Heart left ventricle (tissue), 16 donors: ENCODE measurements at regions not wholly inside any gene's neighbourhood (a gene's known extent, or its start where the extent isn't known, plus 50 kb on each side); places are given as distances from the start of the nearest gene placed in this dataset.

Source experiments
- ATAC-seq, 4 donors: fragments of 200-7000 bp; cut with Tn5 transposase; one replicate each; pipeline ENCODE4 v1.9.1; 2020 to 2022; ENCODE audit warnings: moderate library complexity in 4 of 4, mild to moderate bottlenecking in 3 of 4, moderate number of reproducible peaks in 1 of 4
- DNase-seq, 5 donors: peaks; one replicate each; pipeline ENCODE4 v3.0.0-alpha.2; 2020
- H3K27ac ChIP-seq, 12 donors: fragments of 200-600 bp; sonication (generic) in 4 of 12; one replicate each; pipeline versions ENCODE4 v1.5.0 to v1.8.0; 2016 to 2022; ENCODE audit warnings: mild to moderate bottlenecking in 2 of 12
- H3K27me3 ChIP-seq, 9 donors: fragments of 200-600 bp; sonication (generic) in 2 of 9; one replicate each; pipeline versions ENCODE4 v1.5.1 to v1.8.0; 2016 to 2022; ENCODE audit warnings: mild to moderate bottlenecking in 3 of 9
- H3K36me3 ChIP-seq, 9 donors: fragments of 200-600 bp; sonication (generic) in 2 of 9; one replicate each; pipeline versions ENCODE4 v1.5.0 to v1.8.0; 2018 to 2022; ENCODE audit warnings: mild to moderate bottlenecking in 2 of 9
- H3K4me1 ChIP-seq, 12 donors: fragments of 200-600 bp; sonication (generic) in 4 of 12; one replicate each; pipeline versions ENCODE4 v1.5.0 to v1.8.0; 2016 to 2022; ENCODE audit warnings: mild to moderate bottlenecking in 3 of 12
- H3K4me3 ChIP-seq, 12 donors: fragments of 200-600 bp; sonication (generic) in 4 of 12; one replicate each; pipeline versions ENCODE4 v1.5.0 to v1.8.0; 2017 to 2022; ENCODE audit warnings: mild to moderate bottlenecking in 9 of 12, moderate library complexity in 4 of 12
- H3K9me3 ChIP-seq, 12 donors: fragments of 200-600 bp; sonication (generic) in 4 of 12; one replicate each; pipeline versions ENCODE4 v1.5.0 to v1.8.0; 2016 to 2022; ENCODE audit warnings: mild to moderate bottlenecking in 1 of 12
- POLR2A ChIP-seq, 2 donors: fragments of 450-650 bp; IDR thresholded peaks; one replicate each; pipeline ENCODE4 v1.6.1; 2017; ENCODE audit warnings: antibody characterized with exemption in 2 of 2, mild to moderate bottlenecking in 2 of 2, moderate library complexity in 2 of 2
- WGBS, 4 donors: extraction: QIAGEN DNeasy Blood & Tissue Kit in 2 of 4; methylation state at CpG; one replicate each; pipeline versions ENCODE4 v1.1.5 to v1.1.7; 2013 to 2018; 5-methylcytosine and 5-hydroxymethylcytosine counted together
- intact Hi-C, 10 donors: fragments of 100-400 bp; cut with DNase I; formaldehyde crosslinking; loops; one replicate each; pipeline versions ENCODE4 v1.11.1 to v1.14.2; 2022
- TF ChIP-seq, protein P1 (sequence below), 12 donors: fragments of 200-600 bp; sonication (generic) in 4 of 12; IDR thresholded peaks; one replicate each; pipeline versions ENCODE4 v1.5.0 to v1.8.0; 2018 to 2022; ENCODE audit warnings: antibody characterized with exemption in 12 of 12, mild to moderate bottlenecking in 5 of 12
- donor health status: ischemic (EF 13 %, LVEDD 7.1; RV severe dilation, severe dysfunction).
- donor health status: healthy with polysubstance abuse.
- donor health status: DM: no; HTN: yes; CAD: no.
- donor health status: DM: no; HTN: no; CAD: no.
- donor health status: ischemic (EF 25% LVEDD 6.9; RV normal size, moderate dysfunction).
- donor health status: ischemic (EF 25% LVEDD 5.7; RV mildly dilated, moderate dysfunction).
- donor health status: healthy.
- donor health status: DM: yes; HTN: yes; CAD: no.
- donor health status: ischemic (EF 35%, LVEDD 5.7; RV mildly dilated, moderate dysfunction).
- donor health status: nonischemic (EF 11% LVEDD 7.7; RV severe dilation, severe dysfunction).
- donor health status: DM: yes; HTN: yes; CAD: no.
- donor health status: PGD.
- donor health status: ischemic (EF 29% LVEDD 5.4; RV normal size, mild dysfunction).
- donor health status: nonischemic (EF 23%, LVEDD 6.1; RV moderate dilation, normal function).

DNA sequence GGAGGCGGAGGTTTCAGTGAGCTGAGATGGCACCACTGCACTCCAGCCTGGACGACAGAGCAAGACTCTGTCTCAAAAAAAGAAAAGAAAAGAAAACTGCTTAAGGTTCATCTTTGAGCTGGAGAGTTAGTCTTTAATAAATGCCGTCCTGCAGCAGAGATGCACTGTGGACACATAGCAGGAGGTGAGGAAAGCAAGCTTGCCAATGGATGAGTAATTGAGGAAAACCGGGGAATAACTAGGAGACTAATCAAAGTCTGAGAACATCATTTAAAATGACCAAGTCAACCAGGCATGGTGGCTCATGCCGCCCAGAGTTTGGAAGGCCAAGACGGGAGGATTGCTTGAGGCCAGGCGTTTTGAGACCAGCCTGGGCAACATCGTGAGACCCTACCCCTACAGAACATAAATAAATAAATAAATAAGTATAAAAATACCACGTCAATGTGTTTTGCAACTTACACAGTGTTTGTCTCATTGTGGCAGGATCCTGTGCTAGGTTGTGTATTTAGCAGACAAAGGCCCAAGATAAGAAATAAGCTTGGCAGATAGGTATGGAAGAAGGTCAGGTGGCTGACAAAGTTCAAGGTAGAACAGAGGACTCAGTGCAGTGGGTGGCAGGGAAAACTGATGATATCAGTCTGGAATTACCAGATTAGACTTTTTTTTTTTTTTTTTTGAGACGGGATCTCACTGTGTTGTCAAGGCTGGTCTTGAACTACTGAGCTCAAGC is 115.7 kb upstream of the KMT2C start:
- no peaks in the 10 kb centered on the region for H3K9me3 ChIP-seq
- intact Hi-C loops, result no loop called here
- no peak overlapping the region for H3K27ac ChIP-seq
- H3K36me3 ChIP-seq, result no peaks in the 10 kb centered on the region
- ATAC-seq (no peak), DNase-seq (no peak)
- TF ChIP-seq POLR2A (IDR thresholded peaks at IDR 0.05), result no peak
- TF ChIP-seq, protein P1, sequence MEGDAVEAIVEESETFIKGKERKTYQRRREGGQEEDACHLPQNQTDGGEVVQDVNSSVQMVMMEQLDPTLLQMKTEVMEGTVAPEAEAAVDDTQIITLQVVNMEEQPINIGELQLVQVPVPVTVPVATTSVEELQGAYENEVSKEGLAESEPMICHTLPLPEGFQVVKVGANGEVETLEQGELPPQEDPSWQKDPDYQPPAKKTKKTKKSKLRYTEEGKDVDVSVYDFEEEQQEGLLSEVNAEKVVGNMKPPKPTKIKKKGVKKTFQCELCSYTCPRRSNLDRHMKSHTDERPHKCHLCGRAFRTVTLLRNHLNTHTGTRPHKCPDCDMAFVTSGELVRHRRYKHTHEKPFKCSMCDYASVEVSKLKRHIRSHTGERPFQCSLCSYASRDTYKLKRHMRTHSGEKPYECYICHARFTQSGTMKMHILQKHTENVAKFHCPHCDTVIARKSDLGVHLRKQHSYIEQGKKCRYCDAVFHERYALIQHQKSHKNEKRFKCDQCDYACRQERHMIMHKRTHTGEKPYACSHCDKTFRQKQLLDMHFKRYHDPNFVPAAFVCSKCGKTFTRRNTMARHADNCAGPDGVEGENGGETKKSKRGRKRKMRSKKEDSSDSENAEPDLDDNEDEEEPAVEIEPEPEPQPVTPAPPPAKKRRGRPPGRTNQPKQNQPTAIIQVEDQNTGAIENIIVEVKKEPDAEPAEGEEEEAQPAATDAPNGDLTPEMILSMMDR (IDR thresholded peaks at IDR 0.05), result no peak
- no peaks in the 10 kb centered on the region for H3K27me3 ChIP-seq
- H3K4me1 ChIP-seq, result no peaks in the 10 kb centered on the region
- 84 to 91% (median 87%) methylated on average over 10 of the region's 10 CpGs for WGBS, 4 donors
- H3K4me3 ChIP-seq, result no peak overlapping the region

- TF ChIP-seq, protein P1 (IDR thresholded peaks at IDR 0.05), result no peak
- TF ChIP-seq POLR2A (IDR thresholded peaks at IDR 0.05), result no peak
- intact Hi-C loops, result no loop called here
- 54 to 68% (median 59%) methylated on average over 13 of the region's 13 CpGs for WGBS, 4 donors
- no peak overlapping the region for H3K27ac ChIP-seq
- no peaks in the 10 kb centered on the region for H3K4me1 ChIP-seq
- no peaks in the 10 kb centered on the region for H3K9me3 ChIP-seq
- no peaks in the 10 kb centered on the region for H3K36me3 ChIP-seq
- H3K4me3 ChIP-seq, result no peak overlapping the region
- ATAC-seq, result no peak
- DNase-seq, result no peak
- no peaks in the 10 kb centered on the region for H3K27me3 ChIP-seq
Measured at GRCh38 chr7:152544971-152545619, 109.3 kb upstream of the KMT2C start.

DNA sequence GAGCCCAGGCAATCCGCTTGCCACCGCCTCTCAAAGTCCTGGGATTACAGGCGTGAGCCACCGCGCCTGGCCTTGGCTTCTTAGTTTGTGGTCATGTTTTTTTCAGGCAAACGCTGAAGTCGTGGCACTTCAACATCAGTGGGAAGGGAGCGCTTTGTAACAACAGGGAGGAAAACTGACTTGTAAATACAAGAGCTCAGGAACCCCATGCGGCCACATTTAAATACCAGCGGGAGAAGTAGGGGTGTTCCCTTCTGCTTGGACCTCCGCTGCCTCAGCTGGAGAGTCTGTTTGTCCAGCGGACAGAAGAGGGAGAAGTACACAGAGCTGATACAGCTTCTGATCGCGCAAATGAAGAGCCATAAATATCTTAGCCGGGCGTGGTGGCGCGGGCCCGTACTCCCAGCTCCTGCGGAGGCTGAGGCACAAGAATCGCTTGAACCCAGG is 108.7 kb upstream of the KMT2C start:
- intact Hi-C loops, result no loop called here
- Histone ChIP-seq H3K9me3 (no peaks in the 10 kb centered on the region), H3K27me3 (no peaks in the 10 kb centered on the region), H3K27ac (no peak overlapping the region), H3K36me3 (no peaks in the 10 kb centered on the region), H3K4me3 (no peak overlapping the region), H3K4me1 (no peaks in the 10 kb centered on the region)
- DNase-seq, result no peak
- TF ChIP-seq POLR2A (IDR thresholded peaks at IDR 0.05), result no peak
- TF ChIP-seq, protein P1 (IDR thresholded peaks at IDR 0.05), result no peak
- WGBS, 4 donors, result 58 to 69% (median 65%) methylated on average over 20 to 21 of the region's 21 CpGs
- ATAC-seq, result no peak

- WGBS, 4 donors, result 51 to 57% (median 52%) methylated on average over 5 of the region's 5 CpGs
- TF ChIP-seq, protein P1 (IDR thresholded peaks at IDR 0.05), result no peak
- no peak for TF ChIP-seq POLR2A (IDR thresholded peaks at IDR 0.05)
- H3K9me3 ChIP-seq, result no peaks in the 10 kb centered on the region
- intact Hi-C loops, result no loop called here
- H3K4me1 ChIP-seq, result no peaks in the 10 kb centered on the region
- H3K36me3 ChIP-seq, result no peaks in the 10 kb centered on the region
- no peak for ATAC-seq
- no peaks in the 10 kb centered on the region for H3K27me3 ChIP-seq
- no peak overlapping the region for H3K27ac ChIP-seq
- no peak overlapping the region for H3K4me3 ChIP-seq
- no peak for DNase-seq
Measured at GRCh38 chr7:152543799-152544198, 108.0 kb upstream of the KMT2C start.
